H1 (cell line): ENCODE measurements at regions not wholly inside any gene's neighbourhood (a gene's known extent, or its start where the extent isn't known, plus 50 kb on each side); places are given as distances from the start of the nearest gene placed in this dataset.
"Not testable (repeated sequence)": the region's sequence is repeated elsewhere in the genome, so short reads cannot be mapped to it uniquely, and the experiment has no call there.

Experiments
- ATF2 ChIP-seq: IDR thresholded peaks from 2 replicates; pipeline ENCODE4 v1.6.1; 2012; ENCODE audit warnings: low read length, inconsistent platforms
- CBX5 ChIP-seq: fragments of 300-800, 300-1000 bp; sonication (generic); IDR thresholded peaks from 2 replicates; pipeline ENCODE4 v1.7.1; 2016; ENCODE audit warnings: antibody characterized with exemption, low read length, low read depth
- CTCF ChIP-seq, 3 experiments: IDR thresholded peaks; 1 replicate in 2 of 3; 2 replicates in 1 of 3; pipeline versions ENCODE4 v1.5.1 to v1.6.1; 2011; ENCODE audit warnings: low read length in 3 of 3, mild to moderate bottlenecking in 3 of 3, inconsistent platforms in 2 of 3, low read depth in 1 of 3, moderate library complexity in 1 of 3; ENCODE audit not compliant: insufficient read depth in 1 of 3; ENCODE audit errors: control extremely low read depth in 1 of 3
- KDM1A ChIP-seq: fragments of 200-600, 300-600 bp; sonication (generic); IDR thresholded peaks from 2 replicates; pipeline ENCODE4 v1.7.1; 2016; ENCODE audit warnings: mild to moderate bottlenecking, low read length, borderline replicate concordance
- MAX ChIP-seq: IDR thresholded peaks from 2 replicates; pipeline ENCODE4 v1.6.1; 2012; ENCODE audit warnings: inconsistent platforms
- POLR2AphosphoS5 ChIP-seq: IDR thresholded peaks from 2 replicates; pipeline ENCODE4 v1.6.1; 2011; ENCODE audit warnings: low read depth, low read length
- RNF2 ChIP-seq: fragments of 200-900, 300-1000 bp; sonication (generic); IDR thresholded peaks from 2 replicates; pipeline ENCODE4 v1.7.1; 2016; ENCODE audit warnings: borderline replicate concordance, low read depth, mild to moderate bottlenecking, antibody characterized with exemption, low read length; ENCODE audit not compliant: poor library complexity, severe bottlenecking; ENCODE audit errors: missing control alignments
- SIN3A ChIP-seq, 2 experiments: IDR thresholded peaks in 1 of 2; conservative IDR thresholded peaks in 1 of 2; 2 replicates each; pipeline ENCODE4 v1.6.1; 2011 to 2012; ENCODE audit warnings: low read length in 2 of 2, improper control_type of control experiment in 1 of 2, low read depth in 1 of 2, mild to moderate bottlenecking in 1 of 2
- TAF1 ChIP-seq: IDR thresholded peaks from 2 replicates; pipeline ENCODE4 v1.6.1; 2011; ENCODE audit warnings: mild to moderate bottlenecking, low read depth, low read length

- TF ChIP-seq KDM1A; CTCF (IDR thresholded peaks at IDR 0.05; ENCODE audit: control extremely low read depth in 1 of 3, insufficient read depth in 1 of 3, low read depth in 1 of 3, low read length in 3 of 3); POLR2AphosphoS5; SIN3A (conservative IDR thresholded peaks at IDR 0.05 in 1 of 2, IDR thresholded peaks at IDR 0.05 in 1 of 2; ENCODE audit: low read depth in 1 of 2, low read length in 2 of 2); ATF2; CBX5; RNF2; MAX; TAF1: not testable (repeated sequence)
Observed at GRCh38 chr10:125228245-125228940, 68.0 kb upstream of the CTBP2 start.
